ENCODE measurements at regions not wholly inside any gene's neighbourhood (a gene's known extent, or its start where the extent isn't known, plus 50 kb on each side); places are given as distances from the start of the nearest gene placed in this dataset.
A peak's percentile ranks its signal among the peaks of the same experiment; 100 is the strongest.

GRCh38 chr3:55169608-55170072 is 241.8 kb upstream of the LRTM1 start:
- no peak for DNase-seq
- H3K36me3 ChIP-seq, result no peaks in the 10 kb centered on the region
- intact Hi-C loops (cut with DNase I), result no loop called here
- no peaks in the 10 kb centered on the region for H3K9me3 ChIP-seq
- H3K4me1 ChIP-seq, result no peaks in the 10 kb centered on the region
- no peak overlapping the region for H3K27ac ChIP-seq
- TF ChIP-seq, protein P1, sequence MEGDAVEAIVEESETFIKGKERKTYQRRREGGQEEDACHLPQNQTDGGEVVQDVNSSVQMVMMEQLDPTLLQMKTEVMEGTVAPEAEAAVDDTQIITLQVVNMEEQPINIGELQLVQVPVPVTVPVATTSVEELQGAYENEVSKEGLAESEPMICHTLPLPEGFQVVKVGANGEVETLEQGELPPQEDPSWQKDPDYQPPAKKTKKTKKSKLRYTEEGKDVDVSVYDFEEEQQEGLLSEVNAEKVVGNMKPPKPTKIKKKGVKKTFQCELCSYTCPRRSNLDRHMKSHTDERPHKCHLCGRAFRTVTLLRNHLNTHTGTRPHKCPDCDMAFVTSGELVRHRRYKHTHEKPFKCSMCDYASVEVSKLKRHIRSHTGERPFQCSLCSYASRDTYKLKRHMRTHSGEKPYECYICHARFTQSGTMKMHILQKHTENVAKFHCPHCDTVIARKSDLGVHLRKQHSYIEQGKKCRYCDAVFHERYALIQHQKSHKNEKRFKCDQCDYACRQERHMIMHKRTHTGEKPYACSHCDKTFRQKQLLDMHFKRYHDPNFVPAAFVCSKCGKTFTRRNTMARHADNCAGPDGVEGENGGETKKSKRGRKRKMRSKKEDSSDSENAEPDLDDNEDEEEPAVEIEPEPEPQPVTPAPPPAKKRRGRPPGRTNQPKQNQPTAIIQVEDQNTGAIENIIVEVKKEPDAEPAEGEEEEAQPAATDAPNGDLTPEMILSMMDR (IDR thresholded peaks at IDR 0.05), result no peak
- H3K9ac ChIP-seq (ENCODE audit: low read depth in 2 of 2, low read length in 2 of 2), result no peak overlapping the region
- no peak overlapping the region for H3K4me3 ChIP-seq
- no peaks in the 10 kb centered on the region for H3K27me3 ChIP-seq

GRCh38 chr3:55169161-55169560 is 241.3 kb upstream of the LRTM1 start:
- intact Hi-C loops (cut with DNase I), result no loop called here
- Histone ChIP-seq H3K4me1 (no peaks in the 10 kb centered on the region), H3K4me3 (no peak overlapping the region), H3K36me3 (no peaks in the 10 kb centered on the region), H3K27ac (no peak overlapping the region), H3K27me3 (no peaks in the 10 kb centered on the region), H3K9me3 (no peaks in the 10 kb centered on the region), H3K9ac (ENCODE audit: low read depth in 2 of 2, low read length in 2 of 2) (no peak overlapping the region)
- TF ChIP-seq, protein P1 (IDR thresholded peaks at IDR 0.05), result no peak
- DNase-seq, result no peak

DNA sequence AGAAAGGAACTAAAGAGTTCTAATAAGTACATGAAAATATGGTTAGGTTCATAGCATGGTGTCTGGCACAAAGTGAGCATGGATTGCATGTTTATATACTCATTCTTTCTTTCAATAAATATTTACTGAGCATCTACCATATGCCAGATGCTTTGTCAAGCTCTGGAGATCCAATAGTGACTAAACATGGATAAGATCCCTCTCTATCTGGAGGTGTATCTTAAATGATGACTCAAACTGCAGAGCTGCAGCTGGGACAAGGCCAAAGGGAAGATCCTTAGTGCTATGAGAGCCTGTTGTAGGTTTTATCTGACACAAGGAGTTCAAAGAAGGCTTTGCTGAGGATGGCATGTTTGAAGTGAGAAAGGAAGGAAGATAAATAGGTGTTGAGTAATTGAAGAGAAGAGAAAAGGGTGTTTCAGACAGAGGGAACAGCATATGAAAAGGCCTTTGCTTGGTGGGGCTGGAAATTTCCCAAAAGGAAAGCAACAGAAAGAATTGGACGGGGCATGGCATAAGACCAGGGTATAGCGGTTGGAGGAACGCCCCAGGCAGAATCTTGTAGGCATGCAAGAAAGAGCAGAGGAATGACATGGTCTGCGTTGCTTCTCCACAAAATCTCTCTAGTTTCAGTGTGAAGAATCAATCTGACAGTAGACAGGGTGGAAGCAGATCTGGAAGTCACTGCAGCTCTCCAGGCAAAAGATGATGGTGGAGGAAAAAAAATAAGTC is 239.9 kb upstream of the LRTM1 start:
- H3K27ac ChIP-seq, result no peak overlapping the region
- no peak overlapping the region for H3K9ac ChIP-seq (ENCODE audit: low read depth in 2 of 2, low read length in 2 of 2)

GRCh38 chr3:55166576-55167555 is 239.0 kb upstream of the LRTM1 start:
- no peak for DNase-seq
- H3K9me3 ChIP-seq, result no peaks in the 10 kb centered on the region
- no peak overlapping the region for H3K9ac ChIP-seq (ENCODE audit: low read depth in 2 of 2, low read length in 2 of 2)
- no peaks in the 10 kb centered on the region for H3K27me3 ChIP-seq
- no peak overlapping the region for H3K4me3 ChIP-seq
- no peaks in the 10 kb centered on the region for H3K4me1 ChIP-seq
- no peaks in the 10 kb centered on the region for H3K36me3 ChIP-seq
- intact Hi-C loops (cut with DNase I), result no loop called here
- H3K27ac ChIP-seq, result peak overlapping the region; percentile 18
- TF ChIP-seq, protein P1 (IDR thresholded peaks at IDR 0.05), result no peak

More for the DNA sequence above, 239.9 kb upstream of the LRTM1 start:
- TF ChIP-seq, protein P1 (IDR thresholded peaks at IDR 0.05), result no peak
- no peak for DNase-seq
- Histone ChIP-seq H3K36me3 (no peaks in the 10 kb centered on the region), H3K4me3 (no peak overlapping the region), H3K9me3 (no peaks in the 10 kb centered on the region), H3K27me3 (no peaks in the 10 kb centered on the region), H3K4me1 (no peaks in the 10 kb centered on the region)
- intact Hi-C loops (cut with DNase I), result no loop called here

DNA sequence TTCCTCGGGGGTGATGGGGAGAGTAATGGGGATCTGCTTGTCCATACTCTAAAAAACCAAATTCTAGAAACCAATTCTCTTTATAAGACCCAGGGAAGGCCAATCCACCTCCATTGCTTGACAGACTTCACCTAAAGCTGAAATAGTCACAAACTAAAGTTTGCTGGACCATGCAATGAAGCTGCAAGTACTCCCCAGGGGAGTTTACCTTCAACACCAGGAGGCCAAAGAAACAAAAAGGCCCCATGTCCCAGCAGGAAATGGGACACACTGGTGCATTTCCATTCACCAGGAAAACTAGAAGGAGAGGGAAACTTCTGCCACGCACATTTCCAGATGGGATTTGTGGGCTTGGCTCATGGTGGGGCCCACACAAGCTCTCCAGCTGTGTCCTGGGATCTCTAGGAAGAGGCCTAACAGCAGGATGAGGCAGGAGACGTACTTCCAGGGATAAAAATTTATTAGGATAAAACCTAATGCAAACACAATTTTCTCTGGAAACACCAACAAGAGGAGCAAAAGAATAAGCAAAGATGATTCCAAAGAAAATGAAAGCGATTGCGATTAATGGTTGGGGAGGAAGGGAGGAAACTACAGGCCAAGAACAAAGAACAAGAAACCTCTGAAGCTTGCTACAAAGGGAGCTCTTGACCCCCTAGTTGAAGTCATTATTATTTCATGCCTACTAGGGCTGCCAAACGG is 238.0 kb upstream of the LRTM1 start:
- Histone ChIP-seq H3K4me1 (no peaks in the 10 kb centered on the region), H3K9me3 (no peaks in the 10 kb centered on the region), H3K27me3 (no peaks in the 10 kb centered on the region), H3K36me3 (no peaks in the 10 kb centered on the region), H3K27ac (peak overlapping the region; percentile 1), H3K4me3 (no peak overlapping the region), H3K9ac (ENCODE audit: low read depth in 2 of 2, low read length in 2 of 2) (no peak overlapping the region)
- TF ChIP-seq, protein P1 (IDR thresholded peaks at IDR 0.05), result no peak
- no peak for DNase-seq
- intact Hi-C loops (cut with DNase I), result no loop called here

Data from colonic mucosa (tissue), 4 donors.